SH-SY5Y (cell line): ENCODE measurements at regions not wholly inside any gene's neighbourhood (a gene's known extent, or its start where the extent isn't known, plus 50 kb on each side); places are given as distances from the start of the nearest gene placed in this dataset.

Source experiments
- GATA2 ChIP-seq: IDR thresholded peaks from 2 replicates; pipeline ENCODE4 v1.6.1; 2011; ENCODE audit warnings: mild to moderate bottlenecking, low read depth, low read length
- GATA3 ChIP-seq: IDR thresholded peaks from 2 replicates; pipeline ENCODE4 v1.6.1; 2011; ENCODE audit warnings: low read depth, mild to moderate bottlenecking, low read length, moderate library complexity

GRCh38 chr2:155109527-155109926, 411.0 kb downstream of the KCNJ3 start:
- no peak for TF ChIP-seq GATA2
- TF ChIP-seq GATA3, result no peak

GRCh38 chr2:155100261-155100660, 401.8 kb downstream of the KCNJ3 start:
- no peak for TF ChIP-seq GATA3
- TF ChIP-seq GATA2, result no peak

- no peak for TF ChIP-seq GATA2
- no peak for TF ChIP-seq GATA3
These were observed 401.3 kb downstream of the KCNJ3 start for GRCh38 chr2:155099784-155100183.

GRCh38 chr2:155095613-155096012, 397.1 kb downstream of the KCNJ3 start:
- no peak for TF ChIP-seq GATA2
- no peak for TF ChIP-seq GATA3

- TF ChIP-seq GATA3 (no peak), GATA2 (no peak)
These were observed 381.9 kb downstream of the KCNJ3 start for GRCh38 chr2:155080373-155080772.

- TF ChIP-seq GATA3, result no peak
- no peak for TF ChIP-seq GATA2
These were observed 372.0 kb downstream of the KCNJ3 start for GRCh38 chr2:155070489-155070888.

- TF ChIP-seq GATA2 (no peak), GATA3 (no peak)
These were observed 364.4 kb downstream of the KCNJ3 start for GRCh38 chr2:155062922-155063258.

GRCh38 chr2:155062250-155062921, 363.9 kb downstream of the KCNJ3 start:
- TF ChIP-seq GATA2 (no peak), GATA3 (no peak)

GRCh38 chr2:155060896-155061295, 362.4 kb downstream of the KCNJ3 start:
- no peak for TF ChIP-seq GATA2
- TF ChIP-seq GATA3, result no peak

- TF ChIP-seq GATA2 (no peak), GATA3 (no peak)
These were observed 356.2 kb downstream of the KCNJ3 start for GRCh38 chr2:155054712-155055111.

- TF ChIP-seq GATA2, result no peak
- TF ChIP-seq GATA3, result no peak
These were observed 344.6 kb downstream of the KCNJ3 start for GRCh38 chr2:155043097-155043496.

- TF ChIP-seq GATA2 (no peak), GATA3 (no peak)
These were observed 336.8 kb downstream of the KCNJ3 start for GRCh38 chr2:155035308-155035707.

GRCh38 chr2:155033652-155034051, 335.2 kb downstream of the KCNJ3 start:
- no peak for TF ChIP-seq GATA2
- no peak for TF ChIP-seq GATA3

- TF ChIP-seq GATA2 (no peak), GATA3 (no peak)
These were observed 331.8 kb downstream of the KCNJ3 start for GRCh38 chr2:155030296-155030695.

- TF ChIP-seq GATA2 (no peak), GATA3 (no peak)
These were observed 328.2 kb downstream of the KCNJ3 start for GRCh38 chr2:155026651-155027174.

GRCh38 chr2:155023674-155024073, 325.2 kb downstream of the KCNJ3 start:
- TF ChIP-seq GATA2 (no peak), GATA3 (no peak)
